Keratinocyte (primary cell): ENCODE measurements at regions not wholly inside any gene's neighbourhood (a gene's known extent, or its start where the extent isn't known, plus 50 kb on each side); places are given as distances from the start of the nearest gene placed in this dataset.
"Not testable (repeated sequence)": the region's sequence is repeated elsewhere in the genome, so short reads cannot be mapped to it uniquely, and the experiment has no call there.

Experiments
- DNase-seq: peaks from one replicate; pipeline ENCODE4 v3.0.0-alpha.2; 2011; ENCODE audit warnings: low read depth, missing footprints, low spot score
- FAIRE-seq: peaks from 2 replicates; lab custom pipeline; 2011; peaks lifted over from hg19 to GRCh38; lab: Jason Lieb, UNC
- H2AFZ ChIP-seq: 2 replicates; pipeline ENCODE4 v1.6.0; 2012; ENCODE audit warnings: low read length, control low read depth, inconsistent platforms; ENCODE audit not compliant: control insufficient read depth
- H3K27ac ChIP-seq: 2 replicates; pipeline ENCODE4 v1.5.1; 2011; ENCODE audit warnings: low read length; ENCODE audit not compliant: control insufficient read depth, insufficient read depth
- H3K27me3 ChIP-seq: 3 replicates; pipeline ENCODE4 v1.6.0; 2011; ENCODE audit warnings: low read length; ENCODE audit not compliant: control insufficient read depth, insufficient read depth; ENCODE audit errors: extremely low read depth
- H3K36me3 ChIP-seq, 2 experiments: 2 replicates in 1 of 2; 3 replicates in 1 of 2; pipeline ENCODE4 v1.5.1; 2011; ENCODE audit warnings: low read length in 2 of 2, mild to moderate bottlenecking in 1 of 2; ENCODE audit not compliant: control insufficient read depth in 2 of 2, insufficient read depth in 2 of 2; ENCODE audit errors: extremely low read depth in 1 of 2
- H3K4me1 ChIP-seq: 3 replicates; pipeline ENCODE4 v1.5.1; 2011; ENCODE audit warnings: low read length; ENCODE audit not compliant: control insufficient read depth, insufficient read depth; ENCODE audit errors: extremely low read depth
- H3K4me2 ChIP-seq: 3 replicates; pipeline ENCODE4 v1.6.0; 2011; ENCODE audit warnings: low read depth, low read length; ENCODE audit not compliant: control insufficient read depth, insufficient read depth; ENCODE audit errors: extremely low read depth
- H3K4me3 ChIP-seq, 3 experiments: fragments of 200-600 bp in 1 of 3; sonication (generic) in 1 of 3; 2 replicates in 2 of 3; 3 replicates in 1 of 3; pipeline ENCODE4 v1.5.1; 2011 to 2016; ENCODE audit warnings: low read length in 3 of 3, mild to moderate bottlenecking in 3 of 3, control low read depth in 2 of 3, inconsistent platforms in 1 of 3, low read depth in 1 of 3, mixed read lengths in 1 of 3, mixed run types in 1 of 3, moderate library complexity in 1 of 3; ENCODE audit not compliant: control insufficient read depth in 2 of 3, insufficient read depth in 2 of 3; ENCODE audit errors: extremely low read depth in 1 of 3
- H3K79me2 ChIP-seq: 2 replicates; pipeline ENCODE4 v1.6.0; 2012; ENCODE audit warnings: low read length; ENCODE audit not compliant: control insufficient read depth, insufficient read depth
- H3K9ac ChIP-seq: 3 replicates; pipeline ENCODE4 v1.6.0; 2011; ENCODE audit warnings: low read length; ENCODE audit not compliant: control insufficient read depth, insufficient read depth; ENCODE audit errors: extremely low read depth
- H3K9me1 ChIP-seq: 3 replicates; pipeline ENCODE4 v1.6.0; 2011; ENCODE audit warnings: low read length; ENCODE audit not compliant: control insufficient read depth, insufficient read depth; ENCODE audit errors: extremely low read depth
- H3K9me3 ChIP-seq: 2 replicates; pipeline ENCODE4 v1.5.1; 2012; ENCODE audit warnings: low read depth, low read length; ENCODE audit not compliant: control insufficient read depth
- H4K20me1 ChIP-seq: 3 replicates; pipeline ENCODE4 v1.6.0; 2011; ENCODE audit warnings: low read length; ENCODE audit not compliant: control insufficient read depth, insufficient read depth; ENCODE audit errors: extremely low read depth
- CTCF ChIP-seq, 3 experiments: IDR thresholded peaks in 1 of 3; conservative IDR thresholded peaks in 1 of 3; optimal IDR thresholded peaks in 1 of 3; 2 replicates in 2 of 3; 3 replicates in 1 of 3; pipeline versions ENCODE3 to v1.5.1; 2011; ENCODE audit warnings: low read length in 3 of 3, mild to moderate bottlenecking in 3 of 3, moderate library complexity in 2 of 3, control low read depth in 1 of 3, inconsistent platforms in 1 of 3; ENCODE audit not compliant: insufficient read depth in 2 of 3; ENCODE audit errors: extremely low read depth in 1 of 3
- EZH2 ChIP-seq: IDR thresholded peaks from one replicate; pipeline ENCODE4 v1.6.1; 2012; ENCODE audit warnings: inconsistent platforms, mild to moderate bottlenecking, low read length, moderate library complexity
- dilution Hi-C: fragments of 300-500 bp; cut with MboI; formaldehyde crosslinking; loops from one replicate; pipeline ENCODE4 v1.7.0; 2020; ENCODE audit warnings: low sequenced_read_pairs; ENCODE audit not compliant: extremely low pct_ligation_motif_present

- H3K4me1 ChIP-seq, H3K9me3 ChIP-seq, DNase-seq, FAIRE-seq, H3K27ac ChIP-seq, H3K9me1 ChIP-seq, H2AFZ ChIP-seq, H3K27me3 ChIP-seq, H3K9ac ChIP-seq, H3K79me2 ChIP-seq, H4K20me1 ChIP-seq, H3K4me2 ChIP-seq, H3K36me3 ChIP-seq, H3K4me3 ChIP-seq, dilution Hi-C loops: not testable (repeated sequence)
- peak in 1 of 3 experiments; percentile 15 for TF ChIP-seq CTCF (optimal IDR thresholded peaks at IDR 0.05 in 1 of 3, IDR thresholded peaks at IDR 0.05 in 1 of 3, conservative IDR thresholded peaks at IDR 0.05 in 1 of 3; ENCODE audit: extremely low read depth in 1 of 3, insufficient read depth in 2 of 3, low read length in 3 of 3)
Observed at GRCh38 chr16:16577062-16577461, 198.1 kb downstream of the NPIPA7 start.

GRCh38 chr16:16578701-16579100, 199.8 kb downstream of the NPIPA7 start:
- dilution Hi-C loops, result no loop called here
- H3K79me2 ChIP-seq, result no peaks in the 10 kb centered on the region
- no peaks in the 10 kb centered on the region for H3K9me3 ChIP-seq
- H3K27me3 ChIP-seq, result no peaks in the 10 kb centered on the region
- H3K36me3 ChIP-seq, result no peaks in the 10 kb centered on the region
- DNase-seq (no peak), FAIRE-seq (no peak)
- no peaks in the 10 kb centered on the region for H3K4me1 ChIP-seq
- H3K9me1 ChIP-seq, result no peaks in the 10 kb centered on the region
- H3K27ac ChIP-seq, result no peak overlapping the region
- no peak overlapping the region for H3K4me2 ChIP-seq
- H4K20me1 ChIP-seq, result no peaks in the 10 kb centered on the region
- no peak overlapping the region for H3K9ac ChIP-seq
- TF ChIP-seq EZH2, result no peak
- no peak for TF ChIP-seq CTCF (optimal IDR thresholded peaks at IDR 0.05 in 1 of 3, IDR thresholded peaks at IDR 0.05 in 1 of 3, conservative IDR thresholded peaks at IDR 0.05 in 1 of 3; ENCODE audit: extremely low read depth in 1 of 3, insufficient read depth in 2 of 3, low read length in 3 of 3)
- no peak overlapping the region for H2AFZ ChIP-seq
- no peak overlapping the region for H3K4me3 ChIP-seq

GRCh38 chr16:16582916-16583315, 204.0 kb downstream of the NPIPA7 start:
- H3K36me3 ChIP-seq, H3K4me2 ChIP-seq, DNase-seq, H4K20me1 ChIP-seq, H3K4me3 ChIP-seq, H3K9me1 ChIP-seq, FAIRE-seq, H3K9me3 ChIP-seq, H3K4me1 ChIP-seq, H3K79me2 ChIP-seq, H3K27ac ChIP-seq, H3K9ac ChIP-seq, H3K27me3 ChIP-seq, H2AFZ ChIP-seq, dilution Hi-C loops: not testable (repeated sequence)

GRCh38 chr16:16586073-16586651, 207.2 kb downstream of the NPIPA7 start:
- H3K4me3 ChIP-seq, H3K4me2 ChIP-seq, H3K4me1 ChIP-seq, H3K9ac ChIP-seq, H3K9me3 ChIP-seq, H3K36me3 ChIP-seq, FAIRE-seq, H4K20me1 ChIP-seq, H3K27ac ChIP-seq, H3K27me3 ChIP-seq, H3K79me2 ChIP-seq, DNase-seq, H3K9me1 ChIP-seq, H2AFZ ChIP-seq, dilution Hi-C loops: not testable (repeated sequence)
